Spinal cord (tissue), 9 donors: ENCODE measurements at regions not wholly inside any gene's neighbourhood (a gene's known extent, or its start where the extent isn't known, plus 50 kb on each side); places are given as distances from the start of the nearest gene placed in this dataset.
A peak's percentile ranks its signal among the peaks of the same experiment; 100 is the strongest.

ENCODE experiments used
- DNase-seq, 6 donors: peaks; one replicate each; pipeline versions ENCODE4 v3.0.0 to v3.0.0-alpha.2; 2013 to 2015; ENCODE audit warnings: low spot score in 6 of 6, low read depth in 4 of 6
- H3K27ac ChIP-seq: one replicate; pipeline ENCODE4 v1.5.1; 2013; ENCODE audit warnings: low read depth, low read length, control low read depth
- H3K27me3 ChIP-seq: one replicate; pipeline ENCODE4 v1.6.1; 2013; ENCODE audit warnings: low read length; ENCODE audit not compliant: control insufficient read depth, insufficient read depth
- H3K36me3 ChIP-seq: one replicate; pipeline ENCODE4 v1.6.1; 2013; ENCODE audit warnings: low read length; ENCODE audit not compliant: control insufficient read depth, insufficient read depth
- H3K4me1 ChIP-seq: one replicate; pipeline ENCODE4 v1.6.1; 2013; ENCODE audit warnings: low read length; ENCODE audit not compliant: control insufficient read depth, insufficient read depth
- H3K4me3 ChIP-seq: one replicate; pipeline ENCODE4 v1.5.1; 2013; ENCODE audit warnings: low read depth, low read length, control low read depth
- H3K9me3 ChIP-seq: one replicate; pipeline ENCODE4 v1.6.1; 2013; ENCODE audit warnings: low read length; ENCODE audit not compliant: control insufficient read depth, insufficient read depth
- whole genome bisulfite sequencing: methylation state at CpG from one replicate; pipeline ENCODE4 v1.1.5; 2013; ENCODE audit warnings: missing lambda C conversion rate; ENCODE audit not compliant: insufficient coverage; 5-methylcytosine and 5-hydroxymethylcytosine counted together
- donor health status: healthy.

GRCh38 chr5:102654559-102655349 is 100.4 kb upstream of the PAM start:
- no peaks in the 10 kb centered on the region for H3K4me1 ChIP-seq
- H3K36me3 ChIP-seq, result no peaks in the 10 kb centered on the region
- DNase-seq, result peak in 2 of 6 donors; percentile 23 to 80
- WGBS, result no CpG with 5 or more reads among the region's 1 CpG
- no peak overlapping the region for H3K27ac ChIP-seq
- no peaks in the 10 kb centered on the region for H3K9me3 ChIP-seq
- no peak overlapping the region for H3K4me3 ChIP-seq
- no peaks in the 10 kb centered on the region for H3K27me3 ChIP-seq

GRCh38 chr5:102659151-102659550 is 96.0 kb upstream of the PAM start:
- no peaks in the 10 kb centered on the region for H3K27me3 ChIP-seq
- H3K36me3 ChIP-seq, result no peaks in the 10 kb centered on the region
- no peak for DNase-seq
- H3K4me1 ChIP-seq, result no peaks in the 10 kb centered on the region
- H3K4me3 ChIP-seq, result no peak overlapping the region
- H3K9me3 ChIP-seq, result no peaks in the 10 kb centered on the region
- no peak overlapping the region for H3K27ac ChIP-seq
- no CpG with 5 or more reads among the region's 2 CpGs for WGBS

- Histone ChIP-seq H3K4me3 (no peak overlapping the region), H3K4me1 (no peaks in the 10 kb centered on the region), H3K27ac (no peak overlapping the region), H3K27me3 (no peaks in the 10 kb centered on the region), H3K9me3 (no peaks in the 10 kb centered on the region), H3K36me3 (no peaks in the 10 kb centered on the region)
- WGBS, result 100% methylated on average over 1 of the region's 2 CpGs
- peak in 1 of 6 donors; percentile 61 for DNase-seq
These were observed 95.0 kb upstream of the PAM start for GRCh38 chr5:102660111-102660510.

- no peaks in the 10 kb centered on the region for H3K9me3 ChIP-seq
- DNase-seq, result peak in 2 of 6 donors; percentile 10 to 75
- H3K27me3 ChIP-seq, result no peaks in the 10 kb centered on the region
- no peak overlapping the region for H3K27ac ChIP-seq
- H3K4me1 ChIP-seq, result no peaks in the 10 kb centered on the region
- no peaks in the 10 kb centered on the region for H3K36me3 ChIP-seq
- no peak overlapping the region for H3K4me3 ChIP-seq
- no CpG with 5 or more reads among the region's 1 CpG for WGBS
These were observed 91.2 kb upstream of the PAM start for GRCh38 chr5:102663749-102664530.

- no CpG with 5 or more reads among the region's 4 CpGs for WGBS
- H3K27ac ChIP-seq, result no peak overlapping the region
- DNase-seq, result peak in 3 of 6 donors; percentile 13 to 90 (median 20)
These were observed 90.3 kb upstream of the PAM start for GRCh38 chr5:102664616-102665335.

GRCh38 chr5:102666164-102666946 is 88.8 kb upstream of the PAM start:
- Histone ChIP-seq H3K36me3 (no peaks in the 10 kb centered on the region), H3K9me3 (no peaks in the 10 kb centered on the region), H3K4me1 (no peaks in the 10 kb centered on the region), H3K27ac (no peak overlapping the region), H3K27me3 (no peaks in the 10 kb centered on the region), H3K4me3 (no peak overlapping the region)
- DNase-seq, result peak; percentile 31 to 87 (median 50)
- no CpG with 5 or more reads among the region's 4 CpGs for WGBS

More at GRCh38 chr5:102664616-102665335, 90.3 kb upstream of the PAM start:
- Histone ChIP-seq H3K4me1 (no peaks in the 10 kb centered on the region), H3K4me3 (no peak overlapping the region), H3K36me3 (no peaks in the 10 kb centered on the region), H3K27me3 (no peaks in the 10 kb centered on the region), H3K9me3 (no peaks in the 10 kb centered on the region)

- H3K4me3 ChIP-seq, result no peak overlapping the region
- DNase-seq, result no peak
- no CpG with 5 or more reads among the region's 3 CpGs for WGBS
- H3K4me1 ChIP-seq, result no peaks in the 10 kb centered on the region
- H3K36me3 ChIP-seq, result no peaks in the 10 kb centered on the region
- H3K9me3 ChIP-seq, result no peaks in the 10 kb centered on the region
- H3K27ac ChIP-seq, result no peak overlapping the region
- no peaks in the 10 kb centered on the region for H3K27me3 ChIP-seq
These were observed 86.7 kb upstream of the PAM start for GRCh38 chr5:102668220-102668932.

GRCh38 chr5:102670224-102670836 is 84.8 kb upstream of the PAM start:
- H3K4me1 ChIP-seq, result no peaks in the 10 kb centered on the region
- WGBS, result 54% methylated on average over 4 of the region's 9 CpGs
- no peaks in the 10 kb centered on the region for H3K36me3 ChIP-seq
- H3K27me3 ChIP-seq, result no peaks in the 10 kb centered on the region
- no peak overlapping the region for H3K27ac ChIP-seq
- no peak for DNase-seq
- no peak overlapping the region for H3K4me3 ChIP-seq
- no peaks in the 10 kb centered on the region for H3K9me3 ChIP-seq
